PC-9 (cell line): ENCODE measurements at regions not wholly inside any gene's neighbourhood (a gene's known extent, or its start where the extent isn't known, plus 50 kb on each side); places are given as distances from the start of the nearest gene placed in this dataset.

Source experiments
- BruUV-seq: library from RNA; stranded (reverse); fragments of 400-500 nt; replicated peaks from 2 replicates; lab custom pipeline; 2021; lab: Mats Ljungman, UMichigan
- CTCF ChIA-PET: fragments of 300-600 bp; sonication (Branson Sonifier 250); formaldehyde crosslinking; loops from one replicate; lab custom pipeline; 2022; ENCODE audit warnings: antibody characterized with exemption; lab: Charles Lee
- POLR2A ChIA-PET: fragments of 300-600 bp; sonication (Branson Sonifier 250); formaldehyde crosslinking; loops from one replicate; lab custom pipeline; 2022; ENCODE audit warnings: antibody characterized with exemption; ENCODE audit not compliant: unreplicated experiment; lab: Charles Lee
- DNase-seq, 2 experiments: peaks; one replicate each; pipeline versions ENCODE4 v3.0.0 to v3.0.0-alpha.2; 2015 to 2022; ENCODE audit warnings: mixed read lengths in 1 of 2
- H2AFZ ChIP-seq: fragments of 200-600 bp; sonication (generic); 2 replicates; pipeline ENCODE4 v1.8.1; 2017; ENCODE audit warnings: antibody characterized with exemption
- H3F3A ChIP-seq: fragments of 200-600 bp; sonication (generic); 2 replicates; pipeline ENCODE4 v1.8.1; 2017; ENCODE audit warnings: antibody characterized with exemption, mild to moderate bottlenecking, low read depth; ENCODE audit not compliant: insufficient read depth
- H3K27ac ChIP-seq: fragments of 200-600 bp; sonication (generic); 2 replicates; pipeline ENCODE4 v1.6.1; 2016; ENCODE audit warnings: mixed run types
- H3K27me3 ChIP-seq: fragments of 200-600 bp; sonication (generic); 2 replicates; pipeline ENCODE4 v1.6.1; 2016; ENCODE audit warnings: low read depth, mixed run types; ENCODE audit not compliant: insufficient read depth
- H3K36me3 ChIP-seq: fragments of 200-600 bp; sonication (generic); 2 replicates; pipeline ENCODE4 v1.6.1; 2016; ENCODE audit warnings: low read depth, mixed run types
- H3K4me1 ChIP-seq: fragments of 200-600 bp; sonication (generic); replicated peaks from 2 replicates; pipeline ENCODE4 v1.6.1; 2016; ENCODE audit warnings: mixed run types; ENCODE audit not compliant: insufficient read depth
- H3K4me2 ChIP-seq: fragments of 200-600 bp; sonication (generic); 2 replicates; pipeline ENCODE4 v1.6.1; 2017; ENCODE audit warnings: mixed run types
- H3K4me3 ChIP-seq: fragments of 200-600 bp; sonication (generic); 2 replicates; pipeline ENCODE4 v1.6.1; 2016; ENCODE audit warnings: mixed run types
- H3K79me2 ChIP-seq: fragments of 200-600 bp; sonication (generic); 2 replicates; pipeline ENCODE4 v1.6.1; 2017; ENCODE audit warnings: low read depth, mixed run types
- H3K9me2 ChIP-seq: fragments of 200-600 bp; sonication (generic); 2 replicates; pipeline ENCODE4 v1.8.1; 2017; ENCODE audit warnings: mild to moderate bottlenecking; ENCODE audit not compliant: insufficient read depth
- H3K9me3 ChIP-seq: fragments of 200-600 bp; sonication (generic); 2 replicates; pipeline ENCODE4 v1.8.1; 2016; ENCODE audit warnings: low read depth; ENCODE audit not compliant: insufficient read depth
- H4K20me1 ChIP-seq: fragments of 200-600 bp; sonication (generic); 2 replicates; pipeline ENCODE4 v1.8.1; 2017; ENCODE audit not compliant: insufficient read depth
- CTCF ChIP-seq: fragments of 200-600 bp; sonication (generic); conservative IDR thresholded peaks from 2 replicates; pipeline ENCODE4 v1.6.1; 2017; ENCODE audit warnings: mixed run types, antibody characterized with exemption, mild to moderate bottlenecking, moderate library complexity
- EZH2 ChIP-seq: fragments of 200-600 bp; sonication (generic); IDR thresholded peaks from 2 replicates; pipeline ENCODE4 v1.8.0; 2017; ENCODE audit warnings: antibody characterized with exemption, low read depth
- intact Hi-C: fragments of 100-400 bp; cut with micrococcal nuclease; formaldehyde crosslinking; loops from one replicate; pipeline ENCODE4 v1.10.0; 2022; ENCODE audit not compliant: unreplicated experiment

GRCh38 chr12:114926341-114926740 lies 242.4 kb upstream of the TBX3 start:
- no peaks in the 10 kb centered on the region; the same call in 1 of the 2 replicates for H4K20me1 ChIP-seq
- no peak for TF ChIP-seq CTCF
- no peak for TF ChIP-seq EZH2
- H3K4me1 ChIP-seq = no peaks in the 10 kb centered on the region
- ChIA-PET POLR2A (no interaction called here), CTCF (no interaction called here)
- no peak overlapping the region for H2AFZ ChIP-seq
- no TSS peak for BruUV-seq
- H3K36me3 ChIP-seq = no peaks in the 10 kb centered on the region
- H3K79me2 ChIP-seq = no peaks in the 10 kb centered on the region
- H3K9me2 ChIP-seq = no peaks in the 10 kb centered on the region
- peaks cover 14% of the 10 kb centered on the region for H3K9me3 ChIP-seq
- no peak overlapping the region for H3K27ac ChIP-seq
- no peak overlapping the region for H3K4me2 ChIP-seq
- intact Hi-C loops = no loop called here
- no peaks in the 10 kb centered on the region for H3F3A ChIP-seq
- DNase-seq = no peak
- H3K27me3 ChIP-seq = no peaks in the 10 kb centered on the region
- H3K4me3 ChIP-seq = no peak overlapping the region

GRCh38 chr12:114924946-114925475 lies 241.0 kb upstream of the TBX3 start:
- Histone ChIP-seq H4K20me1 (no peaks in the 10 kb centered on the region), H3K4me2 (no peak overlapping the region), H3K27ac (no peak overlapping the region), H3K9me3 (peaks cover 8% of the 10 kb centered on the region), H3K9me2 (no peaks in the 10 kb centered on the region), H3K79me2 (no peaks in the 10 kb centered on the region), H3K27me3 (no peaks in the 10 kb centered on the region), H3K36me3 (no peaks in the 10 kb centered on the region), H2AFZ (no peak overlapping the region), H3K4me1 (peaks cover 10% of the 10 kb centered on the region; the same call in 1 of the 2 replicates), H3F3A (no peaks in the 10 kb centered on the region), H3K4me3 (no peak overlapping the region)
- intact Hi-C loops = no loop called here
- no peak for DNase-seq
- no peak for TF ChIP-seq CTCF
- no peak for TF ChIP-seq EZH2
- POLR2A ChIA-PET = no interaction called here
- BruUV-seq = no TSS peak
- CTCF ChIA-PET = no interaction called here

- no peak for DNase-seq
- Histone ChIP-seq H2AFZ (no peak overlapping the region), H3F3A (peaks cover 10% of the 10 kb centered on the region; the same call in 1 of the 2 replicates), H3K4me3 (no peak overlapping the region), H4K20me1 (no peaks in the 10 kb centered on the region), H3K27me3 (no peaks in the 10 kb centered on the region), H3K79me2 (no peaks in the 10 kb centered on the region), H3K27ac (no peak overlapping the region), H3K9me2 (no peaks in the 10 kb centered on the region), H3K36me3 (no peaks in the 10 kb centered on the region), H3K9me3 (peaks cover 10% of the 10 kb centered on the region), H3K4me1 (peaks cover 34% of the 10 kb centered on the region), H3K4me2 (no peak overlapping the region)
- intact Hi-C loops = no loop called here
- no peak for TF ChIP-seq EZH2
- no peak for TF ChIP-seq CTCF
- ChIA-PET POLR2A (no interaction called here), CTCF (no interaction called here)
- no TSS peak for BruUV-seq
Measured at GRCh38 chr12:114921781-114922180, 237.8 kb upstream of the TBX3 start.
